ENCODE measurements at regions not wholly inside any gene's neighbourhood (a gene's known extent, or its start where the extent isn't known, plus 50 kb on each side); places are given as distances from the start of the nearest gene placed in this dataset.

DNA sequence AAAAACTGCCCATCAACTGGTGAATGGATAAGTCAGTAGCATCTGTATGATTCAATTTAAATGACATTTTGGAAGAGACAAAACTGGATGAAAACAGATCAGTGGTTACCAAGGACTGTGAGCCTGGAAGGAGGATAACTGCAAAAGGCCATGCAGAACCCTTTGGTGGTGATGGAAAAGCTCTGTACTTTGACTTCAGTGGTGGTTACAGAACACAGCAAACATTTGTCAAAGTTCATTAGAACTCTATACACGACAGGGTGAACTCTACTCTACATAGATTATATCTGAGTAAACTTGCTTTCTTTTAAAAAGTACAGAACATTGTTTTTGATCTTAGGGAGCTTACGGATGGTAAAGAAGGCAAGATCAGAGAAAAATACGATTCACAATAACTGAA, 111.9 kb upstream of the HTR1E start:
- TF ChIP-seq, protein P1, sequence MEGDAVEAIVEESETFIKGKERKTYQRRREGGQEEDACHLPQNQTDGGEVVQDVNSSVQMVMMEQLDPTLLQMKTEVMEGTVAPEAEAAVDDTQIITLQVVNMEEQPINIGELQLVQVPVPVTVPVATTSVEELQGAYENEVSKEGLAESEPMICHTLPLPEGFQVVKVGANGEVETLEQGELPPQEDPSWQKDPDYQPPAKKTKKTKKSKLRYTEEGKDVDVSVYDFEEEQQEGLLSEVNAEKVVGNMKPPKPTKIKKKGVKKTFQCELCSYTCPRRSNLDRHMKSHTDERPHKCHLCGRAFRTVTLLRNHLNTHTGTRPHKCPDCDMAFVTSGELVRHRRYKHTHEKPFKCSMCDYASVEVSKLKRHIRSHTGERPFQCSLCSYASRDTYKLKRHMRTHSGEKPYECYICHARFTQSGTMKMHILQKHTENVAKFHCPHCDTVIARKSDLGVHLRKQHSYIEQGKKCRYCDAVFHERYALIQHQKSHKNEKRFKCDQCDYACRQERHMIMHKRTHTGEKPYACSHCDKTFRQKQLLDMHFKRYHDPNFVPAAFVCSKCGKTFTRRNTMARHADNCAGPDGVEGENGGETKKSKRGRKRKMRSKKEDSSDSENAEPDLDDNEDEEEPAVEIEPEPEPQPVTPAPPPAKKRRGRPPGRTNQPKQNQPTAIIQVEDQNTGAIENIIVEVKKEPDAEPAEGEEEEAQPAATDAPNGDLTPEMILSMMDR (IDR thresholded peaks at IDR 0.05): no peak
- no peak for TF ChIP-seq POLR2A (IDR thresholded peaks at IDR 0.05)
- WGBS, 2 donors: 43 to 53% methylated on average over 3 of the region's 3 CpGs
- H3K4me3 ChIP-seq: no peak overlapping the region

DNA sequence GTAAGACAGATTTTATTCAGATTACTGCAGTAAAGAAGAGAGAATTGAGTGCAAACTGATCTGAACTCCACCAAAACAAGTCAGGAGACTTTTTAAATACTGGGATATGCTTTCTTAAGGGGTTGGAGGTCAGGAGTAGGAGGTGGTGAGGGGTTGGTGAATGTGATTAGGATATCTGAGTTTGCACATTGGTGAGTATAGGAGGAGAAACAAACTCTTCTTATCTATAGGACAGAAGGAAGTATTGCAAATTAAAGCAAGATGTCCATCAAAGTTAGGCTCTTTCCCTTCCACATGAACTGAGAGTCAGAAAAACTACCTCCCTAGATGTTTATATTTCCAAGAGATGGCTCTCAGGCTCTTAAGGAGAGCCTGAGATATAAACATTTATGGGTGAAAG, 114.6 kb upstream of the HTR1E start:
- no peaks in the 10 kb centered on the region for H3K4me1 ChIP-seq
- no peak overlapping the region for H3K27ac ChIP-seq
- no peaks in the 10 kb centered on the region for H3K9me3 ChIP-seq
- intact Hi-C loops (cut with DNase I): no loop called here
- no peaks in the 10 kb centered on the region for H3K27me3 ChIP-seq
- H3K4me3 ChIP-seq: no peak overlapping the region
- TF ChIP-seq POLR2A (IDR thresholded peaks at IDR 0.05): no peak
- TF ChIP-seq, protein P1 (IDR thresholded peaks at IDR 0.05): no peak
- no peaks in the 10 kb centered on the region for H3K36me3 ChIP-seq (replicated peaks in 1 of 2; ENCODE audit: insufficient read depth in 1 of 2, low read depth in 2 of 2)
- no peak for DNase-seq
- no peak for ATAC-seq

More for the DNA sequence above, 111.9 kb upstream of the HTR1E start:
- DNase-seq: no peak
- Histone ChIP-seq H3K4me1 (no peaks in the 10 kb centered on the region), H3K36me3 (replicated peaks in 1 of 2; ENCODE audit: insufficient read depth in 1 of 2, low read depth in 2 of 2) (no peaks in the 10 kb centered on the region), H3K27ac (no peak overlapping the region), H3K9me3 (no peaks in the 10 kb centered on the region), H3K27me3 (no peaks in the 10 kb centered on the region)
- intact Hi-C loops (cut with DNase I): no loop called here
- ATAC-seq: no peak

- intact Hi-C loops (cut with DNase I): no loop called here
- DNase-seq: no peak
- no peak overlapping the region for H3K27ac ChIP-seq
- no peaks in the 10 kb centered on the region for H3K27me3 ChIP-seq
- H3K4me3 ChIP-seq: no peak overlapping the region
- H3K4me1 ChIP-seq: no peaks in the 10 kb centered on the region
- H3K36me3 ChIP-seq (replicated peaks in 1 of 2; ENCODE audit: insufficient read depth in 1 of 2, low read depth in 2 of 2): no peaks in the 10 kb centered on the region
- TF ChIP-seq POLR2A (IDR thresholded peaks at IDR 0.05): no peak
- TF ChIP-seq, protein P1 (IDR thresholded peaks at IDR 0.05): no peak
- ATAC-seq: no peak
- no peaks in the 10 kb centered on the region for H3K9me3 ChIP-seq
- WGBS, 2 donors: 24 to 40% methylated on average over 1 of the region's 1 CpG
Measured at GRCh38 chr6:86820750-86821149, 116.6 kb upstream of the HTR1E start.

DNA sequence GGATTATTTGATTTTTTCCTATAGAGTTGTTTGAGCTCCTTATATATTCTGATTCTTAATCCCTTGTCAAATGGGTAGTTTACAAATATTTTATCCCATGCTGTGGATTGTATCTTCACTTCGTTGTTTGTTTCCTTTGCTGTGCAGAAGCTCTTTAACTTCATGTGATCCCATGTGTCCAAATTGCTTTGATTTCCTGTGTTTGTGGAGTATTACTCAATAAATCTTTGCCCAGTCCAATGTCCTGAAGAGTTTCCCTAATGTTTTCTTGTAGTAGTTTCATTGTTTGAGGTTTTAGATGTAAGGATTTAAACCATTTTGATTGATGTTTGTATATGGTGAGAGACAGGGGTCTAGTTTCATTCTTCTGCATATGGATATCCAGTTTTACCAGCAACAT, 143.7 kb upstream of the HTR1E start:
- H3K36me3 ChIP-seq (replicated peaks in 1 of 2; ENCODE audit: insufficient read depth in 1 of 2, low read depth in 2 of 2): no peaks in the 10 kb centered on the region
- no peak overlapping the region for H3K27ac ChIP-seq
- H3K9me3 ChIP-seq: no peaks in the 10 kb centered on the region
- no peak for ATAC-seq
- intact Hi-C loops (cut with DNase I): no loop called here
- WGBS, 2 donors: 50 to 54% methylated on average over 1 of the region's 1 CpG
- H3K27me3 ChIP-seq: no peaks in the 10 kb centered on the region
- TF ChIP-seq, protein P1 (IDR thresholded peaks at IDR 0.05): no peak
- TF ChIP-seq POLR2A (IDR thresholded peaks at IDR 0.05): no peak
- H3K4me3 ChIP-seq: no peak overlapping the region
- no peak for DNase-seq
- H3K4me1 ChIP-seq: no peaks in the 10 kb centered on the region

- H3K36me3 ChIP-seq (replicated peaks in 1 of 2; ENCODE audit: insufficient read depth in 1 of 2, low read depth in 2 of 2): no peaks in the 10 kb centered on the region
- intact Hi-C loops (cut with DNase I): no loop called here
- no peak overlapping the region for H3K27ac ChIP-seq
- TF ChIP-seq, protein P1 (IDR thresholded peaks at IDR 0.05): no peak
- no peak for TF ChIP-seq POLR2A (IDR thresholded peaks at IDR 0.05)
- ATAC-seq (no peak), DNase-seq (no peak)
- no peaks in the 10 kb centered on the region for H3K9me3 ChIP-seq
- H3K4me3 ChIP-seq: no peak overlapping the region
- no peaks in the 10 kb centered on the region for H3K4me1 ChIP-seq
- WGBS, 2 donors: 60 to 79% methylated on average over 1 of the region's 1 CpG
- H3K27me3 ChIP-seq: no peaks in the 10 kb centered on the region
Measured at GRCh38 chr6:86791476-86791875, 145.9 kb upstream of the HTR1E start.

Data from body of pancreas (tissue), 4 donors.